ENCODE measurements at regions not wholly inside any gene's neighbourhood (a gene's known extent, or its start where the extent isn't known, plus 50 kb on each side); places are given as distances from the start of the nearest gene placed in this dataset.

DNA sequence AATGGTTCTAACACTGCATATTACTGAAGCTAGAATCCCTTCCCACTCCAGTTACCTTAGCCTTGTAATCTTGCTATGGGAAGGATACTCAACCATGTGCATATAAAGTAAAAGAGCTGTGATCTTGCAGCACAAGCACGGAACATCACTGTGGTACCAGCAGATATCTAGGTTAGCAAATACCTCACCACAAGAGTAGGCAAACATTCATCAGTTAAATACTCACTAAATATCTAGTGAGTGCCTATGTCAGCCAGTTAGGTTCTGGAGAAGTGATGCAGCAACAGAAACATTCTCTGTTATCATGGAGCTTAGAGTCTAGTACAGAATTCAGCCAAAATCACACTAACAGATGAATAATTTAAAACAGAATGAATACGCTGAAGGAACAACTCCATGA, 349.6 kb upstream of the UBE2E3 start:
- DNase-seq: no peak
- no peak for TF ChIP-seq CTCF (IDR thresholded peaks at IDR 0.05)
- TF ChIP-seq POLR2A (IDR thresholded peaks at IDR 0.05): no peak
- H3K9me3 ChIP-seq: no peaks in the 10 kb centered on the region
- intact Hi-C loops (cut with DNase I): no loop called here
- no peak overlapping the region for H3K27ac ChIP-seq
- 93 to 96% methylated on average over 2 of the region's 2 CpGs for WGBS, 2 donors
- no peaks in the 10 kb centered on the region for H3K4me1 ChIP-seq
- no peaks in the 10 kb centered on the region for H3K36me3 ChIP-seq
- H3K4me3 ChIP-seq: no peak overlapping the region
- H3K27me3 ChIP-seq: no peaks in the 10 kb centered on the region

- DNase-seq: no peak
- intact Hi-C loops (cut with DNase I): no loop called here
- Histone ChIP-seq H3K36me3 (no peaks in the 10 kb centered on the region), H3K27me3 (no peaks in the 10 kb centered on the region), H3K4me1 (no peaks in the 10 kb centered on the region), H3K9me3 (no peaks in the 10 kb centered on the region), H3K27ac (no peak overlapping the region), H3K4me3 (no peak overlapping the region)
- 70 to 85% methylated on average over 4 of the region's 4 CpGs for WGBS, 2 donors
- TF ChIP-seq POLR2A (IDR thresholded peaks at IDR 0.05) (no peak), CTCF (IDR thresholded peaks at IDR 0.05) (no peak)
Observed at GRCh38 chr2:180625006-180625844, 355.2 kb upstream of the UBE2E3 start.

- TF ChIP-seq POLR2A (IDR thresholded peaks at IDR 0.05) (no peak), CTCF (IDR thresholded peaks at IDR 0.05) (no peak)
- Histone ChIP-seq H3K36me3 (no peaks in the 10 kb centered on the region), H3K4me1 (no peaks in the 10 kb centered on the region), H3K27me3 (no peaks in the 10 kb centered on the region), H3K4me3 (no peak overlapping the region), H3K27ac (no peak overlapping the region), H3K9me3 (no peaks in the 10 kb centered on the region)
- intact Hi-C loops (cut with DNase I): no loop called here
- 43 to 56% methylated on average over 3 of the region's 3 CpGs for WGBS, 2 donors
- DNase-seq: no peak
Observed at GRCh38 chr2:180621941-180622918, 358.2 kb upstream of the UBE2E3 start.

GRCh38 chr2:180621366-180621765, 359.0 kb upstream of the UBE2E3 start:
- DNase-seq: no peak
- H3K27me3 ChIP-seq: no peaks in the 10 kb centered on the region
- H3K9me3 ChIP-seq: no peaks in the 10 kb centered on the region
- TF ChIP-seq POLR2A (IDR thresholded peaks at IDR 0.05) (no peak), CTCF (IDR thresholded peaks at IDR 0.05) (no peak)
- H3K27ac ChIP-seq: no peak overlapping the region
- no peaks in the 10 kb centered on the region for H3K4me1 ChIP-seq
- intact Hi-C loops (cut with DNase I): no loop called here
- H3K4me3 ChIP-seq: no peak overlapping the region
- H3K36me3 ChIP-seq: no peaks in the 10 kb centered on the region

- TF ChIP-seq CTCF (IDR thresholded peaks at IDR 0.05) (no peak), POLR2A (IDR thresholded peaks at IDR 0.05) (no peak)
- 74 to 86% methylated on average over 5 of the region's 5 CpGs for WGBS, 2 donors
- no peaks in the 10 kb centered on the region for H3K36me3 ChIP-seq
- no peak for DNase-seq
- H3K9me3 ChIP-seq: no peaks in the 10 kb centered on the region
- no peak overlapping the region for H3K4me3 ChIP-seq
- H3K27me3 ChIP-seq: no peaks in the 10 kb centered on the region
- intact Hi-C loops (cut with DNase I): no loop called here
- no peak overlapping the region for H3K27ac ChIP-seq
- H3K4me1 ChIP-seq: no peaks in the 10 kb centered on the region
Observed at GRCh38 chr2:180618570-180618969, 361.8 kb upstream of the UBE2E3 start.
